SK-N-SH treated with all-trans-retinoic acid at 6 μM for 48 hours (cell line): ENCODE measurements at regions not wholly inside any gene's neighbourhood (a gene's known extent, or its start where the extent isn't known, plus 50 kb on each side); places are given as distances from the start of the nearest gene placed in this dataset.

ENCODE experiments used
- CSDC2 ChIP-seq: fragments of 250-450 bp; sonication (Bioruptor Pico); IDR thresholded peaks from 2 replicates; pipeline ENCODE4 v1.5.0; 2020; ENCODE audit warnings: mild to moderate bottlenecking, moderate library complexity
- ESRRG ChIP-seq: fragments of 250-450 bp; sonication (Bioruptor Pico); IDR thresholded peaks from 2 replicates; pipeline ENCODE4 v1.6.1; 2021; ENCODE audit warnings: mild to moderate bottlenecking
- ZFP30 ChIP-seq: fragments of 450-650 bp; formaldehyde crosslinking; IDR thresholded peaks from 2 replicates; pipeline ENCODE4 v1.5.0; 2022; ENCODE audit warnings: mild to moderate bottlenecking, moderate library complexity
- ZNF565 ChIP-seq: fragments of 450-650 bp; formaldehyde crosslinking; conservative IDR thresholded peaks from 2 replicates; pipeline ENCODE4 v1.5.0; 2020; ENCODE audit warnings: low read depth, mild to moderate bottlenecking, moderate library complexity
- ZNF8 ChIP-seq: fragments of 450-650 bp; formaldehyde crosslinking; IDR thresholded peaks from 2 replicates; pipeline ENCODE4 v1.5.0; 2020; ENCODE audit warnings: mild to moderate bottlenecking, moderate library complexity
- TF ChIP-seq, protein P1 (sequence below): fragments of 250-450 bp; sonication (Bioruptor Pico); IDR thresholded peaks from 2 replicates; pipeline ENCODE4 v1.5.0; 2020; ENCODE audit warnings: mild to moderate bottlenecking, moderate library complexity
- TF ChIP-seq, protein P2 (sequence below): fragments of 250-450 bp; sonication (Bioruptor Pico); IDR thresholded peaks from 2 replicates; pipeline ENCODE4 v1.8.0; 2020; ENCODE audit warnings: mild to moderate bottlenecking, moderate library complexity, borderline replicate concordance

DNA sequence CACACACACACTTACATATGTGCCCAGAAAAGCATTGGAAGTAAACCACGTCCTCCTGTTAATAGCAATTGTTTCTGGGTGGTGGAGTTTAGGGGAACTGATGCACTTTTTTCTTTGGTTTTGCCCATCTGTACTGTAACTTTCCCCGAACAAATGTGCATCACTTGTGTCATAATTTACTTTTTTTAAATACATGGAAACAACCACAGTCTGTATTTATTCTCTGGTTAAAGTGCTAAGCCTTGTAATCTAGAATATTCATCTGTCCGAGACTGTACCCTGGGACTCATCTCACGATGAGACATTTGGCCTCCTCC, 61.5 kb upstream of the CD93 start:
- TF ChIP-seq, protein P1, sequence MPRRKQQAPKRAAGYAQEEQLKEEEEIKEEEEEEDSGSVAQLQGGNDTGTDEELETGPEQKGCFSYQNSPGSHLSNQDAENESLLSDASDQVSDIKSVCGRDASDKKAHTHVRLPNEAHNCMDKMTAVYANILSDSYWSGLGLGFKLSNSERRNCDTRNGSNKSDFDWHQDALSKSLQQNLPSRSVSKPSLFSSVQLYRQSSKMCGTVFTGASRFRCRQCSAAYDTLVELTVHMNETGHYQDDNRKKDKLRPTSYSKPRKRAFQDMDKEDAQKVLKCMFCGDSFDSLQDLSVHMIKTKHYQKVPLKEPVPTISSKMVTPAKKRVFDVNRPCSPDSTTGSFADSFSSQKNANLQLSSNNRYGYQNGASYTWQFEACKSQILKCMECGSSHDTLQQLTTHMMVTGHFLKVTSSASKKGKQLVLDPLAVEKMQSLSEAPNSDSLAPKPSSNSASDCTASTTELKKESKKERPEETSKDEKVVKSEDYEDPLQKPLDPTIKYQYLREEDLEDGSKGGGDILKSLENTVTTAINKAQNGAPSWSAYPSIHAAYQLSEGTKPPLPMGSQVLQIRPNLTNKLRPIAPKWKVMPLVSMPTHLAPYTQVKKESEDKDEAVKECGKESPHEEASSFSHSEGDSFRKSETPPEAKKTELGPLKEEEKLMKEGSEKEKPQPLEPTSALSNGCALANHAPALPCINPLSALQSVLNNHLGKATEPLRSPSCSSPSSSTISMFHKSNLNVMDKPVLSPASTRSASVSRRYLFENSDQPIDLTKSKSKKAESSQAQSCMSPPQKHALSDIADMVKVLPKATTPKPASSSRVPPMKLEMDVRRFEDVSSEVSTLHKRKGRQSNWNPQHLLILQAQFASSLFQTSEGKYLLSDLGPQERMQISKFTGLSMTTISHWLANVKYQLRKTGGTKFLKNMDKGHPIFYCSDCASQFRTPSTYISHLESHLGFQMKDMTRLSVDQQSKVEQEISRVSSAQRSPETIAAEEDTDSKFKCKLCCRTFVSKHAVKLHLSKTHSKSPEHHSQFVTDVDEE, result no peak
- TF ChIP-seq, protein P2, sequence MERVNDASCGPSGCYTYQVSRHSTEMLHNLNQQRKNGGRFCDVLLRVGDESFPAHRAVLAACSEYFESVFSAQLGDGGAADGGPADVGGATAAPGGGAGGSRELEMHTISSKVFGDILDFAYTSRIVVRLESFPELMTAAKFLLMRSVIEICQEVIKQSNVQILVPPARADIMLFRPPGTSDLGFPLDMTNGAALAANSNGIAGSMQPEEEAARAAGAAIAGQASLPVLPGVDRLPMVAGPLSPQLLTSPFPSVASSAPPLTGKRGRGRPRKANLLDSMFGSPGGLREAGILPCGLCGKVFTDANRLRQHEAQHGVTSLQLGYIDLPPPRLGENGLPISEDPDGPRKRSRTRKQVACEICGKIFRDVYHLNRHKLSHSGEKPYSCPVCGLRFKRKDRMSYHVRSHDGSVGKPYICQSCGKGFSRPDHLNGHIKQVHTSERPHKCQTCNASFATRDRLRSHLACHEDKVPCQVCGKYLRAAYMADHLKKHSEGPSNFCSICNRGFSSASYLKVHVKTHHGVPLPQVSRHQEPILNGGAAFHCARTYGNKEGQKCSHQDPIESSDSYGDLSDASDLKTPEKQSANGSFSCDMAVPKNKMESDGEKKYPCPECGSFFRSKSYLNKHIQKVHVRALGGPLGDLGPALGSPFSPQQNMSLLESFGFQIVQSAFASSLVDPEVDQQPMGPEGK, result no peak
- no peak for TF ChIP-seq ZFP30 (CRISPR knock-in tag)
- no peak for TF ChIP-seq ESRRG (CRISPR knock-in tag)
- TF ChIP-seq ZNF565 (CRISPR knock-in tag), result no peak
- no peak for TF ChIP-seq ZNF8 (CRISPR knock-in tag)
- TF ChIP-seq CSDC2 (CRISPR knock-in tag), result no peak
